ENCODE measurements at regions not wholly inside any gene's neighbourhood (a gene's known extent, or its start where the extent isn't known, plus 50 kb on each side); places are given as distances from the start of the nearest gene placed in this dataset.

DNA sequence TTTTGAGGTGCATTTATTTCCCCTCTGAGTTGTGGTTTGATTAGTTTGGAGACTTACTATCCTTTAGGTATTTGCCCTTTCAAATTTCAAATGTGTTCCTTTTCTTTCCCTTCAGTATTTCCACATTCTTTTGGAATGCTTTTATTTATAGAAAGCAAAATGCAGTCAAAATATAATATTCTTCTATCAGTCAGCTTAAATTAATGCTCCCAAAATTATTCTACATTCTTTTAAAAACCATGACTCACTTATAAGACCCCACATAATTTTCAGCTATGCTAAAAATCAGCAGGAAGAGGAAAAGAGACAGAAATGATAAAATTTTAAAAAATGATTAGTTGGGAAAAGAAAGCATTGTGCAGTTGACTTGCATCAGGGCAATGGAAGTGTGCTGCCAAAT lies 180.0 kb upstream of the SMLR1 start:
- no peaks in the 10 kb centered on the region for H3K27me3 ChIP-seq (ENCODE audit: control insufficient read depth in 4 of 4, insufficient read depth in 4 of 4, low read length in 3 of 4)
- peaks cover 0 to 8% (median under 1%) of the 10 kb centered on the region in 4 donors for H3K9me3 ChIP-seq (ENCODE audit: control insufficient read depth in 4 of 4, low read length in 3 of 4)
- no peak overlapping the region for H3K9ac ChIP-seq (ENCODE audit: low read depth in 1 of 2, low read length in 2 of 2)
- H3K4me1 ChIP-seq (ENCODE audit: control insufficient read depth in 4 of 4, insufficient read depth in 4 of 4, low read length in 3 of 4): no peaks in the 10 kb centered on the region
- H3K36me3 ChIP-seq (ENCODE audit: control insufficient read depth in 4 of 4, insufficient read depth in 3 of 4, low read depth in 1 of 4, low read length in 3 of 4): no peaks in the 10 kb centered on the region
- TF ChIP-seq, protein P1, sequence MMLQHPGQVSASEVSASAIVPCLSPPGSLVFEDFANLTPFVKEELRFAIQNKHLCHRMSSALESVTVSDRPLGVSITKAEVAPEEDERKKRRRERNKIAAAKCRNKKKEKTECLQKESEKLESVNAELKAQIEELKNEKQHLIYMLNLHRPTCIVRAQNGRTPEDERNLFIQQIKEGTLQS (IDR thresholded peaks at IDR 0.05): no peak
- TF ChIP-seq, protein P2, sequence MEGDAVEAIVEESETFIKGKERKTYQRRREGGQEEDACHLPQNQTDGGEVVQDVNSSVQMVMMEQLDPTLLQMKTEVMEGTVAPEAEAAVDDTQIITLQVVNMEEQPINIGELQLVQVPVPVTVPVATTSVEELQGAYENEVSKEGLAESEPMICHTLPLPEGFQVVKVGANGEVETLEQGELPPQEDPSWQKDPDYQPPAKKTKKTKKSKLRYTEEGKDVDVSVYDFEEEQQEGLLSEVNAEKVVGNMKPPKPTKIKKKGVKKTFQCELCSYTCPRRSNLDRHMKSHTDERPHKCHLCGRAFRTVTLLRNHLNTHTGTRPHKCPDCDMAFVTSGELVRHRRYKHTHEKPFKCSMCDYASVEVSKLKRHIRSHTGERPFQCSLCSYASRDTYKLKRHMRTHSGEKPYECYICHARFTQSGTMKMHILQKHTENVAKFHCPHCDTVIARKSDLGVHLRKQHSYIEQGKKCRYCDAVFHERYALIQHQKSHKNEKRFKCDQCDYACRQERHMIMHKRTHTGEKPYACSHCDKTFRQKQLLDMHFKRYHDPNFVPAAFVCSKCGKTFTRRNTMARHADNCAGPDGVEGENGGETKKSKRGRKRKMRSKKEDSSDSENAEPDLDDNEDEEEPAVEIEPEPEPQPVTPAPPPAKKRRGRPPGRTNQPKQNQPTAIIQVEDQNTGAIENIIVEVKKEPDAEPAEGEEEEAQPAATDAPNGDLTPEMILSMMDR (IDR thresholded peaks at IDR 0.05; ENCODE audit: low read depth, low read length, missing input control): no peak
- TF ChIP-seq, protein P3, sequence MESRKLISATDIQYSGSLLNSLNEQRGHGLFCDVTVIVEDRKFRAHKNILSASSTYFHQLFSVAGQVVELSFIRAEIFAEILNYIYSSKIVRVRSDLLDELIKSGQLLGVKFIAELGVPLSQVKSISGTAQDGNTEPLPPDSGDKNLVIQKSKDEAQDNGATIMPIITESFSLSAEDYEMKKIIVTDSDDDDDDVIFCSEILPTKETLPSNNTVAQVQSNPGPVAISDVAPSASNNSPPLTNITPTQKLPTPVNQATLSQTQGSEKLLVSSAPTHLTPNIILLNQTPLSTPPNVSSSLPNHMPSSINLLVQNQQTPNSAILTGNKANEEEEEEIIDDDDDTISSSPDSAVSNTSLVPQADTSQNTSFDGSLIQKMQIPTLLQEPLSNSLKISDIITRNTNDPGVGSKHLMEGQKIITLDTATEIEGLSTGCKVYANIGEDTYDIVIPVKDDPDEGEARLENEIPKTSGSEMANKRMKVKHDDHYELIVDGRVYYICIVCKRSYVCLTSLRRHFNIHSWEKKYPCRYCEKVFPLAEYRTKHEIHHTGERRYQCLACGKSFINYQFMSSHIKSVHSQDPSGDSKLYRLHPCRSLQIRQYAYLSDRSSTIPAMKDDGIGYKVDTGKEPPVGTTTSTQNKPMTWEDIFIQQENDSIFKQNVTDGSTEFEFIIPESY (IDR thresholded peaks at IDR 0.05): no peak
- TF ChIP-seq, protein P4, sequence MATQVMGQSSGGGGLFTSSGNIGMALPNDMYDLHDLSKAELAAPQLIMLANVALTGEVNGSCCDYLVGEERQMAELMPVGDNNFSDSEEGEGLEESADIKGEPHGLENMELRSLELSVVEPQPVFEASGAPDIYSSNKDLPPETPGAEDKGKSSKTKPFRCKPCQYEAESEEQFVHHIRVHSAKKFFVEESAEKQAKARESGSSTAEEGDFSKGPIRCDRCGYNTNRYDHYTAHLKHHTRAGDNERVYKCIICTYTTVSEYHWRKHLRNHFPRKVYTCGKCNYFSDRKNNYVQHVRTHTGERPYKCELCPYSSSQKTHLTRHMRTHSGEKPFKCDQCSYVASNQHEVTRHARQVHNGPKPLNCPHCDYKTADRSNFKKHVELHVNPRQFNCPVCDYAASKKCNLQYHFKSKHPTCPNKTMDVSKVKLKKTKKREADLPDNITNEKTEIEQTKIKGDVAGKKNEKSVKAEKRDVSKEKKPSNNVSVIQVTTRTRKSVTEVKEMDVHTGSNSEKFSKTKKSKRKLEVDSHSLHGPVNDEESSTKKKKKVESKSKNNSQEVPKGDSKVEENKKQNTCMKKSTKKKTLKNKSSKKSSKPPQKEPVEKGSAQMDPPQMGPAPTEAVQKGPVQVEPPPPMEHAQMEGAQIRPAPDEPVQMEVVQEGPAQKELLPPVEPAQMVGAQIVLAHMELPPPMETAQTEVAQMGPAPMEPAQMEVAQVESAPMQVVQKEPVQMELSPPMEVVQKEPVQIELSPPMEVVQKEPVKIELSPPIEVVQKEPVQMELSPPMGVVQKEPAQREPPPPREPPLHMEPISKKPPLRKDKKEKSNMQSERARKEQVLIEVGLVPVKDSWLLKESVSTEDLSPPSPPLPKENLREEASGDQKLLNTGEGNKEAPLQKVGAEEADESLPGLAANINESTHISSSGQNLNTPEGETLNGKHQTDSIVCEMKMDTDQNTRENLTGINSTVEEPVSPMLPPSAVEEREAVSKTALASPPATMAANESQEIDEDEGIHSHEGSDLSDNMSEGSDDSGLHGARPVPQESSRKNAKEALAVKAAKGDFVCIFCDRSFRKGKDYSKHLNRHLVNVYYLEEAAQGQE (IDR thresholded peaks at IDR 0.05): no peak
- no peak for TF ChIP-seq SP1 (IDR thresholded peaks at IDR 0.05)
- TF ChIP-seq GABPA (IDR thresholded peaks at IDR 0.05 in 1 of 2, conservative IDR thresholded peaks at IDR 0.05 in 1 of 2): no peak
- no peak for TF ChIP-seq YY1 (IDR thresholded peaks at IDR 0.05)
- no peak for TF ChIP-seq FOXA1 (IDR thresholded peaks at IDR 0.05)
- no peak for TF ChIP-seq HNF4G (IDR thresholded peaks at IDR 0.05)
- TF ChIP-seq RXRA (IDR thresholded peaks at IDR 0.05): no peak
- no peak for TF ChIP-seq FOXA2 (IDR thresholded peaks at IDR 0.05)
- TF ChIP-seq EGR1 (IDR thresholded peaks at IDR 0.05; ENCODE audit: low read depth in 2 of 2): no peak
- no peak for TF ChIP-seq NR2F2 (IDR thresholded peaks at IDR 0.05)
- TF ChIP-seq RAD21 (IDR thresholded peaks at IDR 0.05): no peak
- no peak for TF ChIP-seq HNF4A (conservative IDR thresholded peaks at IDR 0.05)
- TF ChIP-seq, protein P5, sequence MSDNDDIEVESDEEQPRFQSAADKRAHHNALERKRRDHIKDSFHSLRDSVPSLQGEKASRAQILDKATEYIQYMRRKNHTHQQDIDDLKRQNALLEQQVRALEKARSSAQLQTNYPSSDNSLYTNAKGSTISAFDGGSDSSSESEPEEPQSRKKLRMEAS (IDR thresholded peaks at IDR 0.05): no peak
- no peak for TF ChIP-seq TAF1 (conservative IDR thresholded peaks at IDR 0.05)
- no peak for TF ChIP-seq JUND (IDR thresholded peaks at IDR 0.05)
- no peak overlapping the region for H3K27ac ChIP-seq (ENCODE audit: low read depth in 1 of 2, low read length in 2 of 2)
- DNase-seq (ENCODE audit: low spot score): no peak
- no peak overlapping the region for H3K4me3 ChIP-seq (ENCODE audit: low read depth in 1 of 3, low read length in 3 of 3)
